ENCODE measurements at regions not wholly inside any gene's neighbourhood (a gene's known extent, or its start where the extent isn't known, plus 50 kb on each side); places are given as distances from the start of the nearest gene placed in this dataset.

DNA sequence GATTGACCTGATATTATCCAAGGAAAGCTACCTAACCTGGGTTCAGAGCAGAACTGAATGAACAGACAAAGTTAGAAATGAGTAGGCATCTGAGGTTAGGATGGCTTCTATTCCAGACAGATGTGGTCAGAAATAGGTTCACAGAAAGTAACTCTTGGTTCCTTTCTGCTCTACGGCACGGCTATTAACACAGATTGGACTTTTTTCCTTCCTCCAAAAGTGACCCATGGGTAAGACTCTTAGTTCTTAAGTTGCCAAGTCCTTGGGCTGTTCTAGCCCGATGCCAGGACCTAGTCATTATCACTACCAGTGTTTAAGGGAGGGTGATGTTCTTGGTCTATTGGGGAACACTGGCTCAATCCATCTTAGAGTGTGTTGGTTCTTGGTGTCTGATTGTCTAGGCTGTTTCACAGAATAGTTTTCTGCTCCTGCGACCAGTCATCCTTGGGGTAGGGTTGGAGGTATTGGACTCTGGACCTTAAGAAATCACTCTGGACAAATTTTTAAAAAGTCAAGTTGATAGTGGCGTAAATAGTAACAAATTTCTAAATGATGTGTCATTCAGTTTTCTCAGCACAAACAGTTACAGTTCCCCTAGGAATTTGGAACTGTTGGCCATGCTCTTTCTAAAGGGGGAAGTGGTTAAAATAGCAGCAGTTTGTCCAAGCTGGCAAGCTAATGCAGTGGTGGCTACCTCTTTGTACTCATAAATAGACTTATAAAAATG, 60.1 kb upstream of the MYCBP2 start:
- DNase-seq (ENCODE audit: low spot score in 2 of 2), result no peak
- Mint-ChIP-seq H3K4me1 (no peaks in the 10 kb centered on the region), H3K36me3 (ENCODE audit: insufficient read depth) (no peaks in the 10 kb centered on the region), H3K9me3 (no peaks in the 10 kb centered on the region), H3K27ac (ENCODE audit: low read depth) (no peak overlapping the region), H3K4me3 (no peak overlapping the region), H3K27me3 (no peaks in the 10 kb centered on the region)
- no peak for ATAC-seq (replicated peaks; ENCODE audit: extremely low read depth, poor library complexity, severe bottlenecking)

DNA sequence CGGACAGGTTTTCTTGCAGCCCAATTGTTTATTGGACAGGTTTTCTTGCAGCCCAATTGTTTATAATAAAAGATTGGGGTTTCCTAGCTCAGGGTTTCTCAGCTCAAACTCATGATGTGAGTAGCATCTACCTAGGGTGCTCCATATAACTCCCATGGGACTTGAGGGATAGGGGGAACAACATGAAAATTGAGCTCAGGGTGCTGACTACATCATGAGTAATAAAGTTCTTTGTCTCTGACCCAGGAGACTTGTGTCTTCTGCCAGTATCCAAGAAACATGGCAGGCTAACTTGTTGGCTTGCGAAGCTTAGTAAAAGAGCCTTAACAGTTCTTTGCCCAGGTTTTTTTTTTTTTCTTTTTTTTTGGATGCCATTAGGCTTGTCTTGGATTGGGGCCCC, 59.2 kb upstream of the MYCBP2 start:
- DNase-seq (ENCODE audit: low spot score in 2 of 2), result no peak
- Mint-ChIP-seq H3K27me3 (no peaks in the 10 kb centered on the region), H3K27ac (ENCODE audit: low read depth) (no peak overlapping the region), H3K4me1 (no peaks in the 10 kb centered on the region), H3K9me3 (no peaks in the 10 kb centered on the region), H3K36me3 (ENCODE audit: insufficient read depth) (no peaks in the 10 kb centered on the region), H3K4me3 (no peak overlapping the region)
- no peak for ATAC-seq (replicated peaks; ENCODE audit: extremely low read depth, poor library complexity, severe bottlenecking)

- ATAC-seq (replicated peaks; ENCODE audit: extremely low read depth, poor library complexity, severe bottlenecking) (no peak), DNase-seq (ENCODE audit: low spot score in 2 of 2) (no peak)
- no peaks in the 10 kb centered on the region for H3K9me3 Mint-ChIP-seq
- no peak overlapping the region for H3K27ac Mint-ChIP-seq (ENCODE audit: low read depth)
- H3K27me3 Mint-ChIP-seq, result no peaks in the 10 kb centered on the region
- no peak overlapping the region for H3K4me3 Mint-ChIP-seq
- H3K36me3 Mint-ChIP-seq (ENCODE audit: insufficient read depth), result no peaks in the 10 kb centered on the region
- no peaks in the 10 kb centered on the region for H3K4me1 Mint-ChIP-seq
Observed at GRCh38 chr13:77384999-77385398, 58.1 kb upstream of the MYCBP2 start.

GRCh38 chr13:77383097-77383496, 56.2 kb upstream of the MYCBP2 start:
- Mint-ChIP-seq H3K36me3 (ENCODE audit: insufficient read depth) (no peaks in the 10 kb centered on the region), H3K9me3 (no peaks in the 10 kb centered on the region), H3K27ac (ENCODE audit: low read depth) (no peak overlapping the region), H3K27me3 (no peaks in the 10 kb centered on the region), H3K4me3 (no peak overlapping the region), H3K4me1 (no peaks in the 10 kb centered on the region)
- DNase-seq (ENCODE audit: low spot score in 2 of 2) (no peak), ATAC-seq (replicated peaks; ENCODE audit: extremely low read depth, poor library complexity, severe bottlenecking) (no peak)

- Mint-ChIP-seq H3K4me1 (no peaks in the 10 kb centered on the region), H3K27ac (ENCODE audit: low read depth) (no peak overlapping the region), H3K36me3 (ENCODE audit: insufficient read depth) (no peaks in the 10 kb centered on the region), H3K4me3 (no peak overlapping the region), H3K27me3 (no peaks in the 10 kb centered on the region), H3K9me3 (no peaks in the 10 kb centered on the region)
- no peak for ATAC-seq (replicated peaks; ENCODE audit: extremely low read depth, poor library complexity, severe bottlenecking)
- no peak for DNase-seq (ENCODE audit: low spot score in 2 of 2)
Observed at GRCh38 chr13:77381059-77381458, 54.2 kb upstream of the MYCBP2 start.

DNA sequence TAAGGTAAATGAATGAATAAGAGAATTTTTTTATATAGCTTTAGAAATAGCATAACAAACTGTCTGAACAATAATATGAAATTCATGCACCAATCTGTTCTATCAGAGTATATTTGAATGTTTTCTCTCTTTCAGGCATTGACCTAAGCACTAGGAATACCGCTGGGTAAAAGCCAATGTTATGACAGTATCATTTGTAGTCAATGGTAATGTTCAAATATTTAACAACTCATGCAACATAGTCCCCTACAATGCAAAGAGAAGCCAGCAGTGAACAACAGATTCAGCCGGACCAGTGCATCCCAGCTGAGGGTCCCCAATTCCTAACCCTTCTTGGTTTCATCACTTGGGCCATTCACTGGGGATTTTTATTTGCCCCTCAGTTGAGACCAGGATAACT, 52.6 kb upstream of the MYCBP2 start:
- no peak for ATAC-seq (replicated peaks; ENCODE audit: extremely low read depth, poor library complexity, severe bottlenecking)
- Mint-ChIP-seq H3K36me3 (ENCODE audit: insufficient read depth) (no peaks in the 10 kb centered on the region), H3K27me3 (no peaks in the 10 kb centered on the region), H3K4me1 (no peaks in the 10 kb centered on the region), H3K9me3 (no peaks in the 10 kb centered on the region), H3K4me3 (no peak overlapping the region), H3K27ac (ENCODE audit: low read depth) (no peak overlapping the region)
- no peak for DNase-seq (ENCODE audit: low spot score in 2 of 2)

- H3K36me3 Mint-ChIP-seq (ENCODE audit: insufficient read depth), result no peaks in the 10 kb centered on the region
- no peaks in the 10 kb centered on the region for H3K27me3 Mint-ChIP-seq
- no peaks in the 10 kb centered on the region for H3K4me1 Mint-ChIP-seq
- ATAC-seq (replicated peaks; ENCODE audit: extremely low read depth, poor library complexity, severe bottlenecking) (no peak), DNase-seq (ENCODE audit: low spot score in 2 of 2) (no peak)
- H3K27ac Mint-ChIP-seq (ENCODE audit: low read depth), result no peak overlapping the region
- no peaks in the 10 kb centered on the region for H3K9me3 Mint-ChIP-seq
- H3K4me3 Mint-ChIP-seq, result no peak overlapping the region
Observed at GRCh38 chr13:77378662-77379061, 51.8 kb upstream of the MYCBP2 start.

- no peaks in the 10 kb centered on the region for H3K27me3 Mint-ChIP-seq
- DNase-seq (ENCODE audit: low spot score in 2 of 2) (no peak), ATAC-seq (replicated peaks; ENCODE audit: extremely low read depth, poor library complexity, severe bottlenecking) (no peak)
- H3K4me3 Mint-ChIP-seq, result no peak overlapping the region
- H3K9me3 Mint-ChIP-seq, result no peaks in the 10 kb centered on the region
- no peaks in the 10 kb centered on the region for H3K4me1 Mint-ChIP-seq
- no peak overlapping the region for H3K27ac Mint-ChIP-seq (ENCODE audit: low read depth)
- H3K36me3 Mint-ChIP-seq (ENCODE audit: insufficient read depth), result no peaks in the 10 kb centered on the region
Observed at GRCh38 chr13:77377016-77377415, 50.1 kb upstream of the MYCBP2 start.
